ENCODE measurements at regions not wholly inside any gene's neighbourhood (a gene's known extent, or its start where the extent isn't known, plus 50 kb on each side); places are given as distances from the start of the nearest gene placed in this dataset.

- DNase-seq (ENCODE audit: low read depth), result no peak
Measured at GRCh38 chr7:45451342-45452035, 122.7 kb upstream of the ADCY1 start.

DNA sequence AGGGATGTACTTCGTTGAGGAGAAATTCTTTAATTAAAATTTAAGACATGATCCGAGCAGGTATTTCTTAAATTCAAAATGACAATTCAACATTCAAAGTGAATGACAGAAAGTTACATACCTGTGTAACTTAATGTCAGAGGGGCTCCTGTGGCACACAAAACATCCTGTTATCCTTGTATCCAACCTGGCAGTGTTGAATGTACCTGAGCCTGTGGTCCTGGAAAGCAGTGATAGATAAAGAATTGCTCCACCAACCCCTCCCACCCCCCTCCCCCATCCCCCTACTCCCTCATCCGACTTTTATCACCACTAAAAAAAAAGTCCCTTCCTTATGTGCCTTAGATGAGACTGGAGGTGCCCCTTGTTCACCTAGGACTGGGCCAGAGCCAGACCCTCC is 119.4 kb upstream of the ADCY1 start:
- DNase-seq (ENCODE audit: low read depth), result no peak

- DNase-seq (ENCODE audit: low read depth), result no peak
Measured at GRCh38 chr7:45455662-45456061, 118.5 kb upstream of the ADCY1 start.

DNA sequence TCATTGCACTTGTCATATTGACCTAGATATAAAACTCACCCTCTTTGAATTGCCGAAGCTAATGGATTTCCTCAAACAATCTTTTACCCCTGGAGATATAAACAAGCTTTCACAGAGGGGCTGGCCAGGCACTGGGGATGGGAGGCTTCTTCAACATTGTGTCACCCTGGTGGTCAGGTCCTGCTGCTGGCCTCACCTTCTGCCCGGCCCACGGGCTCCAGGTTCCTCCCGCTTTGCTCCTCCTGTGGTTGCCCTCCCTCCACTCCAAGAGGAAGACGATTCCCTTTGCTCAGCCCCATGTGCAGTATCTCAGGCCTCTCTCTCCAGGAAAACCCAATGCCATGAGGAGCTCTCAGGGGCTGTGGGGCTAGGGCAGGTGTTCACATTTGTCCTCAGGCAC is 118.1 kb upstream of the ADCY1 start:
- DNase-seq (ENCODE audit: low read depth), result no peak

- no peak for DNase-seq (ENCODE audit: low read depth)
Measured at GRCh38 chr7:45456747-45457524, 117.2 kb upstream of the ADCY1 start.

DNA sequence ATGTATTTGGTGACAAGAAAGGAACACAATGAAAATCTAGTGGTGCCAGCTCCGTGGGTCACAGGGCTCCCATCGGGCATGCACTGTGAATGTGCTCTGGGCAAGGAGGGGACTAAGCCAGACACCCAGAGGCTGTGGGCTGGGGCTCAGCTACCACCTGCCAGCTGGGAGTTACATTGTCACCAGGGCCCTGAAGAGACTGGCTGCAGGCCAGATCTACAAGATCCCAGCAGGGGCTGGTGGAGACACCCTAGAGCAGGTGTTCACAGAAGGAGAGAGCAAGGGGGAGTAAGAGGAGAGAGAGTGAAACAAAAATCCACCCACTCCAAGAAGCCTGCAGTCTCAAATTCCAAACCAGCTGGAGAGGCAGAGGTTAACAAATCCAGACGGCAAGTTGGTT is 116.6 kb upstream of the ADCY1 start:
- no peak for DNase-seq (ENCODE audit: low read depth)

DNA sequence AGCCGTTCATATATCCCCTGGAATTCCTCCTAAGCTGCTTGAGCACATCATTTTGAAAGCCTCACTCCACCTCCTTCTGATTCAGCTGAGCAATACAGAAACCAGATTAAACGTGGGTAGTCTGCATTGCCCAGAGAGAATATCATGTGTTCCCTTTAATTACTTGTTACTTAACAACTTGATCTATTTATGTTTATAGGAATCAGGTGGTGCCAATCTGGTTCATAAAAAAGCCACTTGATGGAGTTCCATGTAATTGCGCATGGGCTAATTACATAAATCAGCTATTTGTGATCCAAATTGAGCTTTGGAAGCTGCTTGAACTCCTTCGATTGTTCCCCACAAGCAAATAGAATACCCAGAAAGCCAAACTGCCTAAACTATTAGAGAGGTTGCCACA is 114.7 kb upstream of the ADCY1 start:
- no peak for DNase-seq (ENCODE audit: low read depth)

GRCh38 chr7:45460379-45460778 is 113.8 kb upstream of the ADCY1 start:
- no peak for DNase-seq (ENCODE audit: low read depth)

- no peak for DNase-seq (ENCODE audit: low read depth)
Measured at GRCh38 chr7:45461026-45461425, 113.1 kb upstream of the ADCY1 start.

DNA sequence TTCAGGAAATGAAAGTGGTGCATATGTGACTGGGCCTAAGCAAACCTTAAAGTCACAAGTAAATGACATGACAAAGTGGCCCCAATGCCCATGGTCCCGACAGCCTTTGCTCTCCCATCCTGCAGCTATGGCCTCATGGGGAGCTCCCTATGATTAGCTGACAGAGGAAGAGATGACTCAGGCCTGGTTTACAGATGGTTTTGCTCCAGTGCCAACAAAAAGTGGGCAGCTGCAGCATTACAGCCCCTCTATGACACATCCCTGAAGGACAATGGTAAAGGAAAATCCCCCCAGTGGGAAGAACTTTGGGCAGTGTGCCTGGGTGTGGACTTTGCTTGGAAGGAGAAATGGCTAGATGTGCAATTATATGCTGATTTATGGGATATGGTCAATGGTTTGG is 105.1 kb upstream of the ADCY1 start:
- DNase-seq (ENCODE audit: low read depth), result no peak

DNA sequence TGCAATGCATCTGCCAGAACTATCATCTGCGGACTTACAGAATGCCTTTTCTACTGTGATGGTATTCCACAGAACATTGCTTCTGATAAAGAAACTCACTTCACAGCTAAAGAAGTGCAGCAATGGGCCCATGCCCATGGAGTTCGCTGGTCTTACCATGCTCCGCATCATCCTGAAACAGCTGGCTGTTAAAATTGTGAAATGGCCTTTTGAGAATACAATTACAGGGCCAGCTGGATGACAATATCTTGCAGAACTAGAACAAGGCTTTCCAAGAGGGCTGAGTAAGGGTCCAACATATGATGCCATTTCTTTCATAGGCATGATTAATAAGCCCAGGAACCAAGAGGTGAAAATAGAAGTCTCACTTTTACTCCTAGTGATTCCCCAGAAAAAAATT is 104.1 kb upstream of the ADCY1 start:
- no peak for DNase-seq (ENCODE audit: low read depth)

- DNase-seq (ENCODE audit: low read depth), result no peak
Measured at GRCh38 chr7:45479781-45480180, 94.4 kb upstream of the ADCY1 start.

- no peak for DNase-seq (ENCODE audit: low read depth)
Measured at GRCh38 chr7:45482451-45482850, 91.7 kb upstream of the ADCY1 start.

- no peak for DNase-seq (ENCODE audit: low read depth)
Measured at GRCh38 chr7:45484094-45484493, 90.1 kb upstream of the ADCY1 start.

DNA sequence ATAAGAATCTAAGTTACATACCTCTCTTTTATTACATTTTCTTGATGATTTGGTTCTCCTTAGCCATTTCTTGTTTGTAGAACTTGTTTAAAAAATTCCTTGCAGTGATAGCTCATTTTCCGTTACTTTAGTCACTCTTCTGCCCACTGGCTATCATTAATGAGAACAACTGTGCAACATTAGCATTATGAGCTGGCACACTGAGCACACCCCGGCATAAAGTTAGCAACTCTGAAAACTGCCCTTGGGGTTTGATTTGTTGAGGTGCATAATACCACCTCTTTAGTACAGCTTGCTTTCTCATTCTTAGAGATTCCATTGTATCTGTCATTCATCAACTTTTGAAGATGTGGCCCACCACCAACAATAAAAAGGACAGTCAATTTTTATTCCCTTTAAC is 87.6 kb upstream of the ADCY1 start:
- DNase-seq (ENCODE audit: low read depth), result no peak

- no peak for DNase-seq (ENCODE audit: low read depth)
Measured at GRCh38 chr7:45494885-45495284, 79.3 kb upstream of the ADCY1 start.

DNA sequence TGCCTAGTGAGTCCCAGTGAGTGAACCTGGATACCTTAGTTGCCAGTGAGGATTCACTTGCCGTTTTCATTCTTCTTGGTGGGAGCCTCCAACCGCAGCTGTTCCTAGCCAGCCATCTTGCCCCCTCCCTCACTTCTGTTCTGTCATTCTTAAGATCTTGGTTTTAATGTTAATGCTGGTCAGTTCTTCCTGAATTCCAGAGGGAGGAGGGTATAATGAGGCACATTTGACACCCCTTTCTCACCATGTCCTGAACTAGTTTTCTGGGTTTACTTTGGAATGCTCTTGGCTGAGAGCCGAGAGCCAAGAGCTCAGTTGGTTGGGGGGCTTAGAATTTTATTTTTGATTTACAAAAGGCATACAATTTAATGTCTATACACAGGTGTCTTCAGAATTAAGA is 78.5 kb upstream of the ADCY1 start:
- DNase-seq (ENCODE audit: low read depth), result no peak

DNA sequence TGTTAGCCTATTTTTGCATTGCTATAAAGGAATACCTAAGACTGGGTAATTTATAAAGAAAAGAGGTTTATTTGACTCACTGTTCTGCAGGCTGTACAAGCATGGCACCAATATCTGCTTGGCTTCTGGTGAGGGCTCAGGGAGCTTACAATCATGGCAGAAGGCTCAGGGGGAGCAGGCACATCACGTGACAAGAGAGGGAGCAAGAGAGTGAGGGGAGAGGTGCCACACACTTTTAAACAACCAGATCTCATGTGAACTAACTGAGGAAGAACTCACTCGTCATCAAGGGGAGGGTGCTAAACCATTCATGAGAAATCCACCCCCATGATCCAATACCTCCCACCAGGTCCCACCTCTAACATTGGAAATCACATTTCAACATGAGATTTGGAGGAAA is 73.9 kb upstream of the ADCY1 start:
- no peak for DNase-seq (ENCODE audit: low read depth)

DNA sequence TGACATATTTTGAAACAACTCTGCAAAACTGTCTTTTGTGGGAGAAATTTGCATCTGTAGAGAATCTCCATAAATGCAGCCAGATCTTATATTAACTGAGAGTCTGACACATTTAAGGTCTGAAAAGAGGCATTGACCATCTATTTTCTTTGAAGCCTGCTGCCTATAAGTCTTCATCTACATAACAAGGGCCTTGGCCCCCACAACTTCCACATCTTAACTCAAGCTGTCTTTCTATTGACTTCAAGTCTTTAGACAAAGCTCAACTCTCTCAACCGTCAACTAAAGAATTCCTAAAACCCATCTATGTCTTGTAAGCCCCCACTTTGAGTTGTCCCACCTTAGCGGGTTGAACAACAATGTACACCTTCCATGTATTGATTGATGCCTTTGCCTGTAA is 72.4 kb upstream of the ADCY1 start:
- no peak for DNase-seq (ENCODE audit: low read depth)

GRCh38 chr7:45506059-45506458 is 68.1 kb upstream of the ADCY1 start:
- DNase-seq (ENCODE audit: low read depth), result no peak

GRCh38 chr7:45509222-45509621 is 64.9 kb upstream of the ADCY1 start:
- DNase-seq (ENCODE audit: low read depth), result no peak

GRCh38 chr7:45511721-45512597 is 62.2 kb upstream of the ADCY1 start:
- DNase-seq (ENCODE audit: low read depth), result no peak

- DNase-seq (ENCODE audit: low read depth), result no peak
Measured at GRCh38 chr7:45514944-45515343, 59.2 kb upstream of the ADCY1 start.
